H1 (cell line): ENCODE measurements at regions not wholly inside any gene's neighbourhood (a gene's known extent, or its start where the extent isn't known, plus 50 kb on each side); places are given as distances from the start of the nearest gene placed in this dataset.

Source experiments
- CHD2 ChIP-seq: IDR thresholded peaks from 2 replicates; pipeline ENCODE4 v1.6.1; 2012; ENCODE audit warnings: low read length, improper control_type of control experiment
- CTCF ChIP-seq, 3 experiments: IDR thresholded peaks; 1 replicate in 2 of 3; 2 replicates in 1 of 3; pipeline versions ENCODE4 v1.5.1 to v1.6.1; 2011; ENCODE audit warnings: low read length in 3 of 3, mild to moderate bottlenecking in 3 of 3, inconsistent platforms in 2 of 3, low read depth in 1 of 3, moderate library complexity in 1 of 3; ENCODE audit not compliant: insufficient read depth in 1 of 3; ENCODE audit errors: control extremely low read depth in 1 of 3
- EZH2 ChIP-seq: fragments of 200-600 bp; sonication (generic); IDR thresholded peaks from 2 replicates; pipeline ENCODE4 v1.7.1; 2012; ENCODE audit warnings: low read depth, mild to moderate bottlenecking, moderate library complexity, low read length, inconsistent platforms; ENCODE audit not compliant: severe bottlenecking
- HDAC2 ChIP-seq, 2 experiments: fragments of 300-600 bp in 1 of 2; sonication (generic) in 1 of 2; IDR thresholded peaks; 2 replicates each; pipeline ENCODE4 v1.6.1; 2011 to 2012; ENCODE audit warnings: low read depth in 2 of 2, low read length in 2 of 2, mild to moderate bottlenecking in 2 of 2, moderate library complexity in 2 of 2, borderline replicate concordance in 1 of 2, inconsistent platforms in 1 of 2
- MAX ChIP-seq: IDR thresholded peaks from 2 replicates; pipeline ENCODE4 v1.6.1; 2012; ENCODE audit warnings: inconsistent platforms
- NANOG ChIP-seq: IDR thresholded peaks from 2 replicates; pipeline ENCODE4 v1.6.1; 2011; ENCODE audit warnings: low read length, low read depth, mild to moderate bottlenecking, inconsistent platforms; ENCODE audit not compliant: insufficient read depth, poor library complexity, severe bottlenecking
- POLR2A ChIP-seq, 2 experiments: IDR thresholded peaks; 1 replicate in 1 of 2; 2 replicates in 1 of 2; pipeline ENCODE4 v1.6.1; 2011; ENCODE audit warnings: low read depth in 2 of 2, low read length in 2 of 2, mild to moderate bottlenecking in 2 of 2; ENCODE audit errors: control extremely low read depth in 1 of 2
- SRF ChIP-seq: IDR thresholded peaks from 2 replicates; pipeline ENCODE4 v1.6.1; 2011; ENCODE audit warnings: mild to moderate bottlenecking, low read depth, low read length, moderate library complexity
- YY1 ChIP-seq: IDR thresholded peaks from 2 replicates; pipeline ENCODE4 v1.6.1; 2011; ENCODE audit warnings: low read depth, mild to moderate bottlenecking, low read length
- TF ChIP-seq, protein P1 (sequence below): IDR thresholded peaks from 2 replicates; pipeline ENCODE4 v1.6.1; 2011; ENCODE audit warnings: low read length, improper control_type of control experiment
- TF ChIP-seq, protein P2 (sequence below): IDR thresholded peaks from 2 replicates; pipeline ENCODE4 v1.6.1; 2012; ENCODE audit warnings: inconsistent platforms

GRCh38 chr10:60574388-60574787 lies 184.7 kb upstream of the ANK3 start:
- TF ChIP-seq EZH2: no peak
- TF ChIP-seq POLR2A (IDR thresholded peaks at IDR 0.05; ENCODE audit: control extremely low read depth in 1 of 2, low read depth in 2 of 2, low read length in 2 of 2): no peak
- TF ChIP-seq CTCF (IDR thresholded peaks at IDR 0.05; ENCODE audit: control extremely low read depth in 1 of 3, insufficient read depth in 1 of 3, low read depth in 1 of 3, low read length in 3 of 3): no peak
- TF ChIP-seq, protein P1, sequence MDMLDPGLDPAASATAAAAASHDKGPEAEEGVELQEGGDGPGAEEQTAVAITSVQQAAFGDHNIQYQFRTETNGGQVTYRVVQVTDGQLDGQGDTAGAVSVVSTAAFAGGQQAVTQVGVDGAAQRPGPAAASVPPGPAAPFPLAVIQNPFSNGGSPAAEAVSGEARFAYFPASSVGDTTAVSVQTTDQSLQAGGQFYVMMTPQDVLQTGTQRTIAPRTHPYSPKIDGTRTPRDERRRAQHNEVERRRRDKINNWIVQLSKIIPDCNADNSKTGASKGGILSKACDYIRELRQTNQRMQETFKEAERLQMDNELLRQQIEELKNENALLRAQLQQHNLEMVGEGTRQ: no peak
- no peak for TF ChIP-seq CHD2
- no peak for TF ChIP-seq NANOG
- no peak for TF ChIP-seq MAX
- TF ChIP-seq SRF: no peak
- TF ChIP-seq, protein P2, sequence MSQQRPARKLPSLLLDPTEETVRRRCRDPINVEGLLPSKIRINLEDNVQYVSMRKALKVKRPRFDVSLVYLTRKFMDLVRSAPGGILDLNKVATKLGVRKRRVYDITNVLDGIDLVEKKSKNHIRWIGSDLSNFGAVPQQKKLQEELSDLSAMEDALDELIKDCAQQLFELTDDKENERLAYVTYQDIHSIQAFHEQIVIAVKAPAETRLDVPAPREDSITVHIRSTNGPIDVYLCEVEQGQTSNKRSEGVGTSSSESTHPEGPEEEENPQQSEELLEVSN: no peak
- no peak for TF ChIP-seq HDAC2 (IDR thresholded peaks at IDR 0.05; ENCODE audit: borderline replicate concordance in 1 of 2, low read depth in 2 of 2, low read length in 2 of 2)
- no peak for TF ChIP-seq YY1
